Smooth muscle cell (in vitro differentiated cells): ENCODE measurements at regions not wholly inside any gene's neighbourhood (a gene's known extent, or its start where the extent isn't known, plus 50 kb on each side); places are given as distances from the start of the nearest gene placed in this dataset.

Experiments used
- DNase-seq: peaks from one replicate; lab custom pipeline; 2025; ENCODE audit not compliant: unreplicated experiment; lab: John Stamatoyannopoulos, UW
- H2AFZ ChIP-seq: fragments of 200-600 bp; sonication (generic); 2 replicates; pipeline ENCODE4 v1.6.0; 2016; ENCODE audit warnings: antibody characterized with exemption, low read depth, mild to moderate bottlenecking
- H3F3A ChIP-seq: fragments of 200-600 bp; sonication (generic); 2 replicates; pipeline ENCODE4 v1.6.0; 2017; ENCODE audit warnings: antibody characterized with exemption, low read depth
- H3K27ac ChIP-seq: fragments of 200-600 bp; sonication (generic); 2 replicates; pipeline ENCODE4 v1.5.1; 2016; ENCODE audit warnings: low read depth, mild to moderate bottlenecking
- H3K27me3 ChIP-seq: fragments of 200-600 bp; sonication (generic); 2 replicates; pipeline ENCODE4 v1.6.1; 2016; ENCODE audit warnings: low read depth, mild to moderate bottlenecking
- H3K36me3 ChIP-seq: fragments of 200-600 bp; sonication (generic); 2 replicates; pipeline ENCODE4 v1.5.1; 2016; ENCODE audit warnings: low read depth
- H3K4me1 ChIP-seq: fragments of 200-600 bp; sonication (generic); 2 replicates; pipeline ENCODE4 v1.5.1; 2016; ENCODE audit warnings: low read depth
- H3K4me2 ChIP-seq: fragments of 200-600 bp; sonication (generic); 2 replicates; pipeline ENCODE4 v1.6.0; 2016; ENCODE audit warnings: mild to moderate bottlenecking
- H3K4me3 ChIP-seq: fragments of 200-600 bp; sonication (generic); 2 replicates; pipeline ENCODE4 v1.5.1; 2016; ENCODE audit warnings: mild to moderate bottlenecking
- H3K79me2 ChIP-seq: fragments of 200-600 bp; sonication (generic); 2 replicates; pipeline ENCODE4 v1.6.0; 2016; ENCODE audit warnings: low read depth, mild to moderate bottlenecking
- H3K9ac ChIP-seq: fragments of 200-600 bp; sonication (generic); 2 replicates; pipeline ENCODE4 v1.6.0; 2016; ENCODE audit warnings: low read depth
- H3K9me3 ChIP-seq: fragments of 200-600 bp; sonication (generic); replicated peaks from 2 replicates; pipeline ENCODE4 v1.5.1; 2016; ENCODE audit warnings: low read depth
- H4K20me1 ChIP-seq: fragments of 200-600 bp; sonication (generic); 2 replicates; pipeline ENCODE4 v1.6.0; 2016; ENCODE audit warnings: low read depth
- CTCF ChIP-seq: fragments of 200-600 bp; sonication (generic); IDR thresholded peaks from 2 replicates; pipeline ENCODE4 v1.5.1; 2017; ENCODE audit warnings: borderline replicate concordance, mild to moderate bottlenecking, antibody characterized with exemption; ENCODE audit not compliant: insufficient read depth, poor library complexity, severe bottlenecking
- WGBS: methylation state at CpG from one replicate; pipeline ENCODE4 v1.1.7; 2016; ENCODE audit warnings: low lambda C conversion rate; 5-methylcytosine and 5-hydroxymethylcytosine counted together

GRCh38 chr4:14807856-14808255 lies 194.4 kb upstream of the CPEB2 start:
- H3K9ac ChIP-seq: no peak overlapping the region
- H3K79me2 ChIP-seq: no peaks in the 10 kb centered on the region
- H3K4me1 ChIP-seq: no peaks in the 10 kb centered on the region
- no peak overlapping the region for H3K4me2 ChIP-seq
- no peak overlapping the region for H3K4me3 ChIP-seq
- no peak for DNase-seq
- no peaks in the 10 kb centered on the region for H3F3A ChIP-seq
- H4K20me1 ChIP-seq: no peaks in the 10 kb centered on the region
- 88% methylated on average over 4 of the region's 4 CpGs for WGBS
- H3K27me3 ChIP-seq: no peaks in the 10 kb centered on the region
- H3K27ac ChIP-seq: no peak overlapping the region
- no peaks in the 10 kb centered on the region for H3K9me3 ChIP-seq
- H2AFZ ChIP-seq: no peak overlapping the region
- no peaks in the 10 kb centered on the region for H3K36me3 ChIP-seq
- no peak for TF ChIP-seq CTCF

DNA sequence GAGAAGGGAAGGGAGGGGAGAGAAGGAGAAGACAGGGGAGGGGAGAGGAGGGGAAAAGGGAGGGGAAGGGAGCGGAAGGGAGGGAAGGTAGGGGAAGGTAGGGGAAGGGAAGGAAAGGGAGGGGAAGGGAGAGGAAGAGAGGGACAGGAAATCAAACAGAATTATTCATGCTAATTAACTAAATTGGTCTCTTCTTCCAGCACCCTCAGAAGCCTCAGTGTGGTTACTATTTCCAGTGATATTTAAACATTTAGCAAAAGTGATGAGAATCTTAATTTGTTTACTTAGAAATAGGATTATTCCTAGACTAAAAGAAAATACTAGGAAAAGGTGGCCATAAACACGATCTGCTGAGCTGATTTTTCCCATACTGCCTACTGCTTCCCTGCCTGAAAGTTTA lies 193.1 kb upstream of the CPEB2 start:
- no peak for DNase-seq
- 61% methylated on average over 1 of the region's 2 CpGs for WGBS
- no peak overlapping the region for H3K9ac ChIP-seq
- H3K27ac ChIP-seq: no peak overlapping the region
- H3K27me3 ChIP-seq: no peaks in the 10 kb centered on the region
- no peak overlapping the region for H2AFZ ChIP-seq
- no peak for TF ChIP-seq CTCF
- H3F3A ChIP-seq: no peaks in the 10 kb centered on the region
- no peaks in the 10 kb centered on the region for H3K9me3 ChIP-seq
- no peak overlapping the region for H3K4me3 ChIP-seq
- H3K79me2 ChIP-seq: no peaks in the 10 kb centered on the region
- H3K4me1 ChIP-seq: no peaks in the 10 kb centered on the region
- no peak overlapping the region for H3K4me2 ChIP-seq
- H3K36me3 ChIP-seq: no peaks in the 10 kb centered on the region
- no peaks in the 10 kb centered on the region for H4K20me1 ChIP-seq

- H3K4me2 ChIP-seq: no peak overlapping the region
- 82% methylated on average over 2 of the region's 2 CpGs for WGBS
Measured at GRCh38 chr4:14810121-14810520, 192.2 kb upstream of the CPEB2 start.

More at GRCh38 chr4:14810121-14810520, 192.2 kb upstream of the CPEB2 start:
- TF ChIP-seq CTCF: no peak
- no peaks in the 10 kb centered on the region for H3K36me3 ChIP-seq
- H3K9me3 ChIP-seq: no peaks in the 10 kb centered on the region
- no peak overlapping the region for H3K9ac ChIP-seq
- no peak overlapping the region for H3K27ac ChIP-seq
- DNase-seq: no peak
- no peaks in the 10 kb centered on the region for H3K4me1 ChIP-seq
- no peak overlapping the region for H2AFZ ChIP-seq
- no peaks in the 10 kb centered on the region for H4K20me1 ChIP-seq
- H3F3A ChIP-seq: no peaks in the 10 kb centered on the region
- H3K4me3 ChIP-seq: no peak overlapping the region
- no peaks in the 10 kb centered on the region for H3K27me3 ChIP-seq
- H3K79me2 ChIP-seq: no peaks in the 10 kb centered on the region
